IMR-90 (cell line): ENCODE measurements at regions not wholly inside any gene's neighbourhood (a gene's known extent, or its start where the extent isn't known, plus 50 kb on each side); places are given as distances from the start of the nearest gene placed in this dataset.
"Not testable (repeated sequence)": the region's sequence is repeated elsewhere in the genome, so short reads cannot be mapped to it uniquely, and the experiment has no call there.

Source experiments
- ATAC-seq: fragments of 200-7000 bp; cut with Tn5 transposase; 2 replicates; pipeline ENCODE4 v1.9.1; 2020; ENCODE audit warnings: low read depth, mild to moderate bottlenecking, moderate library complexity
- BruUV-seq: library from RNA; stranded (reverse); fragments of 400-500 nt; replicated peaks from 2 replicates; lab custom pipeline; 2021; lab: Mats Ljungman, UMichigan
- CTCF ChIA-PET: fragments of 300-600 bp; formaldehyde crosslinking; extraction: SDS; loops from one replicate; lab custom pipeline; 2021; ENCODE audit warnings: antibody characterized with exemption; lab: Yijun Ruan, JAX
- POLR2A ChIA-PET: fragments of 300-600 bp; sonication (Branson Sonifier 250); formaldehyde crosslinking; loops from one replicate; lab custom pipeline; 2022; ENCODE audit warnings: antibody characterized with exemption; ENCODE audit not compliant: unreplicated experiment; lab: Charles Lee
- DNase-seq: peaks from one replicate; pipeline ENCODE4 v3.0.0; 2013
- H2AFZ ChIP-seq: replicated peaks from 2 replicates; pipeline ENCODE3; 2013; ENCODE audit warnings: low read length, mild to moderate bottlenecking; ENCODE audit not compliant: poor library complexity
- H2AK5ac ChIP-seq: 2 replicates; pipeline ENCODE4 v1.6.1; 2013; ENCODE audit warnings: low read depth, low read length, inconsistent platforms
- H2AK9ac ChIP-seq: replicated peaks from 2 replicates; pipeline ENCODE3; 2013; ENCODE audit warnings: mild to moderate bottlenecking, low read depth, low read length, moderate library complexity; ENCODE audit not compliant: poor library complexity
- H2BK120ac ChIP-seq: 2 replicates; pipeline ENCODE4 v1.6.1; 2013; ENCODE audit warnings: low read depth, low read length, inconsistent platforms
- H2BK15ac ChIP-seq: 3 replicates; pipeline ENCODE4 v1.6.1; 2013; ENCODE audit warnings: low read depth, low read length, inconsistent platforms
- H2BK20ac ChIP-seq: 2 replicates; pipeline ENCODE4 v1.6.1; 2013; ENCODE audit warnings: low read depth, mild to moderate bottlenecking, inconsistent platforms, low read length, moderate library complexity
- H2BK5ac ChIP-seq: 2 replicates; pipeline ENCODE4 v1.6.1; 2013; ENCODE audit warnings: mild to moderate bottlenecking, low read depth, low read length, inconsistent platforms; ENCODE audit not compliant: poor library complexity, severe bottlenecking
- H3K14ac ChIP-seq: replicated peaks from 2 replicates; pipeline ENCODE4 v1.6.1; 2013; ENCODE audit warnings: low read depth, low read length, inconsistent platforms
- H3K18ac ChIP-seq: 2 replicates; pipeline ENCODE4 v1.6.1; 2013; ENCODE audit warnings: low read depth, low read length, control low read depth
- H3K23ac ChIP-seq: 2 replicates; pipeline ENCODE4 v1.6.1; 2013; ENCODE audit warnings: low read depth, low read length, inconsistent platforms
- H3K27ac ChIP-seq: 2 replicates; pipeline ENCODE4 v1.5.1; 2013; ENCODE audit warnings: mild to moderate bottlenecking, control low read depth, low read length; ENCODE audit not compliant: insufficient read depth
- H3K27me3 ChIP-seq: 2 replicates; pipeline ENCODE4 v1.6.1; 2013; ENCODE audit warnings: low read length; ENCODE audit not compliant: control insufficient read depth, insufficient read depth
- H3K36me3 ChIP-seq: 2 replicates; pipeline ENCODE4 v1.6.1; 2013; ENCODE audit warnings: low read length, mixed read lengths; ENCODE audit not compliant: control insufficient read depth, insufficient read depth
- H3K4ac ChIP-seq: 2 replicates; pipeline ENCODE4 v1.6.1; 2013; ENCODE audit warnings: low read depth, low read length, inconsistent platforms
- H3K4me1 ChIP-seq: 2 replicates; pipeline ENCODE4 v1.6.1; 2013; ENCODE audit warnings: low read length, mixed read lengths; ENCODE audit not compliant: control insufficient read depth, insufficient read depth
- H3K4me2 ChIP-seq: 2 replicates; pipeline ENCODE4 v1.6.1; 2013; ENCODE audit warnings: low read depth, mild to moderate bottlenecking, control low read depth, low read length, moderate library complexity
- H3K4me3 ChIP-seq: 2 replicates; pipeline ENCODE4 v1.5.1; 2013; ENCODE audit warnings: low read depth, mild to moderate bottlenecking, control low read depth, low read length, moderate library complexity; ENCODE audit not compliant: insufficient read depth
- H3K56ac ChIP-seq: 2 replicates; pipeline ENCODE4 v1.6.1; 2013; ENCODE audit warnings: low read length, inconsistent platforms; ENCODE audit not compliant: insufficient read depth; ENCODE audit errors: extremely low read depth
- H3K79me1 ChIP-seq, 2 experiments: 2 replicates each; pipeline ENCODE4 v1.6.1; 2013; ENCODE audit warnings: low read length in 2 of 2, inconsistent platforms in 1 of 2, low read depth in 1 of 2
- H3K9ac ChIP-seq: 2 replicates; pipeline ENCODE4 v1.6.1; 2013; ENCODE audit warnings: low read depth, low read length, control low read depth
- H3K9me1 ChIP-seq: 2 replicates; pipeline ENCODE4 v1.6.1; 2013; ENCODE audit warnings: low read length, inconsistent platforms; ENCODE audit not compliant: insufficient read depth
- H3K9me3 ChIP-seq: 2 replicates; pipeline ENCODE4 v1.6.1; 2013; ENCODE audit warnings: low read length; ENCODE audit not compliant: control insufficient read depth, insufficient read depth
- H4K20me1 ChIP-seq: 2 replicates; pipeline ENCODE4 v1.6.1; 2013; ENCODE audit warnings: low read length, inconsistent platforms; ENCODE audit not compliant: insufficient read depth
- H4K5ac ChIP-seq: 2 replicates; pipeline ENCODE4 v1.6.1; 2013; ENCODE audit warnings: mild to moderate bottlenecking, low read depth, low read length, control low read depth
- H4K8ac ChIP-seq, 2 experiments: 2 replicates each; pipeline ENCODE4 v1.6.1; 2013; ENCODE audit warnings: low read depth in 2 of 2, low read length in 2 of 2, control low read depth in 1 of 2, inconsistent platforms in 1 of 2
- H4K91ac ChIP-seq: 2 replicates; pipeline ENCODE4 v1.6.1; 2013; ENCODE audit warnings: low read depth, low read length, inconsistent platforms; ENCODE audit not compliant: insufficient read depth
- CHD1 ChIP-seq: IDR thresholded peaks from 2 replicates; pipeline ENCODE4 v1.6.1; 2012; ENCODE audit warnings: low read depth, low read length, improper control_type of control experiment
- MXI1 ChIP-seq: IDR thresholded peaks from 2 replicates; pipeline ENCODE4 v1.6.1; 2012; ENCODE audit warnings: low read depth, mild to moderate bottlenecking, low read length, moderate library complexity, borderline replicate concordance
- POLR2A ChIP-seq: IDR thresholded peaks from 2 replicates; pipeline ENCODE4 v1.6.1; 2012; ENCODE audit warnings: mild to moderate bottlenecking, low read depth, low read length
- RAD21 ChIP-seq: IDR thresholded peaks from 2 replicates; pipeline ENCODE4 v1.6.1; 2012; ENCODE audit warnings: low read length, improper control_type of control experiment
- RCOR1 ChIP-seq: IDR thresholded peaks from 2 replicates; pipeline ENCODE4 v1.6.1; 2012; ENCODE audit warnings: mild to moderate bottlenecking, low read length, improper control_type of control experiment; ENCODE audit not compliant: insufficient replicate concordance
- WGBS, 2 experiments: methylation state at CpG; one replicate each; pipeline versions ENCODE4 v1.1.5 to v1.1.7; 2013; ENCODE audit warnings: missing lambda C conversion rate in 2 of 2; ENCODE audit not compliant: insufficient read length in 1 of 2; ENCODE audit errors: extremely low coverage in 2 of 2; 5-methylcytosine and 5-hydroxymethylcytosine counted together
- dilution Hi-C: fragments of 300-500 bp; cut with HindIII; formaldehyde crosslinking; loops from one replicate; pipeline ENCODE4 v1.14.3; 2018; ENCODE audit warnings: low sequenced_read_pairs; ENCODE audit not compliant: unreplicated experiment
- in situ Hi-C: fragments of 300-500 bp; cut with MboI; formaldehyde crosslinking; loops from 3 replicates; pipeline ENCODE4 v1.14.3; 2019; ENCODE audit warnings: low sequenced_read_pairs, inconsistent platforms, mixed read lengths
- intact Hi-C: fragments of 100-400 bp; cut with micrococcal nuclease; formaldehyde crosslinking; loops from 2 replicates; pipeline ENCODE4 v1.10.0; 2022
- TF ChIP-seq, protein P1 (sequence below): conservative IDR thresholded peaks from 2 replicates; pipeline ENCODE4 v1.5.1; 2012; ENCODE audit warnings: mild to moderate bottlenecking, low read depth, low read length, improper control_type of control experiment

GRCh38 chr5:96548905-96549304 is 113.3 kb upstream of the CAST start:
- Histone ChIP-seq H4K91ac (no peak overlapping the region), H3K9ac (no peak overlapping the region), H2BK5ac (no peak overlapping the region), H3K27ac (no peak overlapping the region), H2BK120ac (no peak overlapping the region), H3K14ac (no peak overlapping the region), H3K4me2 (no peak overlapping the region), H2AK9ac (no peak overlapping the region), H3K9me3 (no peaks in the 10 kb centered on the region), H2BK15ac (no peak overlapping the region), H3K27me3 (no peaks in the 10 kb centered on the region), H3K79me1 (no peaks in the 10 kb centered on the region), H3K18ac (no peak overlapping the region), H3K36me3 (no peaks in the 10 kb centered on the region), H3K9me1 (no peaks in the 10 kb centered on the region), H4K20me1 (no peaks in the 10 kb centered on the region), H2AK5ac (no peak overlapping the region), H4K5ac (no peak overlapping the region), H2BK20ac (no peak overlapping the region), H3K4me3 (no peak overlapping the region), H3K4me1 (no peaks in the 10 kb centered on the region), H4K8ac (no peak overlapping the region), H3K56ac (no peak overlapping the region), H2AFZ (no peak overlapping the region), H3K4ac (no peak overlapping the region), H3K23ac (no peak overlapping the region)
- no peak for DNase-seq
- ChIA-PET CTCF (no interaction called here), POLR2A (no interaction called here)
- ATAC-seq, result no peak
- intact Hi-C loops (no loop called here), dilution Hi-C loops (no loop called here), in situ Hi-C loops (no loop called here)
- BruUV-seq, result no TSS peak
- WGBS, 2 experiments, result no CpG with 5 or more reads among the region's 2 CpGs
- TF ChIP-seq POLR2A, result no peak
- TF ChIP-seq, protein P1, sequence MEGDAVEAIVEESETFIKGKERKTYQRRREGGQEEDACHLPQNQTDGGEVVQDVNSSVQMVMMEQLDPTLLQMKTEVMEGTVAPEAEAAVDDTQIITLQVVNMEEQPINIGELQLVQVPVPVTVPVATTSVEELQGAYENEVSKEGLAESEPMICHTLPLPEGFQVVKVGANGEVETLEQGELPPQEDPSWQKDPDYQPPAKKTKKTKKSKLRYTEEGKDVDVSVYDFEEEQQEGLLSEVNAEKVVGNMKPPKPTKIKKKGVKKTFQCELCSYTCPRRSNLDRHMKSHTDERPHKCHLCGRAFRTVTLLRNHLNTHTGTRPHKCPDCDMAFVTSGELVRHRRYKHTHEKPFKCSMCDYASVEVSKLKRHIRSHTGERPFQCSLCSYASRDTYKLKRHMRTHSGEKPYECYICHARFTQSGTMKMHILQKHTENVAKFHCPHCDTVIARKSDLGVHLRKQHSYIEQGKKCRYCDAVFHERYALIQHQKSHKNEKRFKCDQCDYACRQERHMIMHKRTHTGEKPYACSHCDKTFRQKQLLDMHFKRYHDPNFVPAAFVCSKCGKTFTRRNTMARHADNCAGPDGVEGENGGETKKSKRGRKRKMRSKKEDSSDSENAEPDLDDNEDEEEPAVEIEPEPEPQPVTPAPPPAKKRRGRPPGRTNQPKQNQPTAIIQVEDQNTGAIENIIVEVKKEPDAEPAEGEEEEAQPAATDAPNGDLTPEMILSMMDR, result no peak
- TF ChIP-seq MXI1, result no peak
- TF ChIP-seq RAD21, result no peak
- no peak for TF ChIP-seq CHD1
- no peak for TF ChIP-seq RCOR1

GRCh38 chr5:96560857-96561256 is 101.3 kb upstream of the CAST start:
- H4K91ac ChIP-seq, H3K14ac ChIP-seq, H2AK5ac ChIP-seq, H3K9me1 ChIP-seq, dilution Hi-C loops, H3K18ac ChIP-seq, H3K36me3 ChIP-seq, H2BK15ac ChIP-seq, H3K9ac ChIP-seq, ATAC-seq, DNase-seq, H3K23ac ChIP-seq, H2BK5ac ChIP-seq, BruUV-seq, H2BK120ac ChIP-seq, H3K4me3 ChIP-seq, H3K27me3 ChIP-seq, H4K5ac ChIP-seq, H3K27ac ChIP-seq, H3K9me3 ChIP-seq, POLR2A ChIA-PET, H2AK9ac ChIP-seq, H2BK20ac ChIP-seq, H3K4ac ChIP-seq, H4K8ac ChIP-seq, H3K79me1 ChIP-seq, in situ Hi-C loops, H3K4me1 ChIP-seq, H2AFZ ChIP-seq, H3K56ac ChIP-seq, H4K20me1 ChIP-seq, intact Hi-C loops, H3K4me2 ChIP-seq: not testable (repeated sequence)
- CTCF ChIA-PET, result interaction anchor here (0.7 kb wide), 1 partner anchor 204 kb away, joined by 8 read pairs; no protein-coding TSS in a partner anchor
- no CpG with 5 or more reads among the region's 2 CpGs for WGBS, 2 experiments
